GM23338 (cell line): ENCODE measurements at regions not wholly inside any gene's neighbourhood (a gene's known extent, or its start where the extent isn't known, plus 50 kb on each side); places are given as distances from the start of the nearest gene placed in this dataset.

Experiments
- ATAC-seq: fragments of 200-7000 bp; cut with Tn5 transposase; 3 replicates; pipeline ENCODE4 v1.9.1; 2020
- DNase-seq: peaks from one replicate; pipeline ENCODE4 v3.0.0-alpha.2; 2015; ENCODE audit warnings: low spot score
- H2AFZ ChIP-seq: fragments of 200-600 bp; sonication (generic); 2 replicates; pipeline ENCODE4 v1.8.0; 2016; ENCODE audit warnings: antibody characterized with exemption, mild to moderate bottlenecking, moderate library complexity
- H3F3A ChIP-seq: fragments of 200-600 bp; sonication (generic); replicated peaks from 2 replicates; pipeline ENCODE4 v1.8.0; 2017; ENCODE audit warnings: antibody characterized with exemption, mixed run types, low read depth
- H3K27ac ChIP-seq: fragments of 200-600 bp; sonication (generic); 2 replicates; pipeline ENCODE4 v1.6.1; 2016; ENCODE audit warnings: low read depth
- H3K27me3 ChIP-seq: fragments of 200-600 bp; sonication (generic); 2 replicates; pipeline ENCODE4 v1.8.0; 2016; ENCODE audit warnings: mild to moderate bottlenecking, mixed run types, moderate library complexity; ENCODE audit not compliant: insufficient read depth
- H3K36me3 ChIP-seq: fragments of 200-600 bp; sonication (generic); 2 replicates; pipeline ENCODE4 v1.8.0; 2016; ENCODE audit warnings: mild to moderate bottlenecking; ENCODE audit not compliant: insufficient read depth
- H3K4me1 ChIP-seq: fragments of 200-600 bp; sonication (generic); 2 replicates; pipeline ENCODE4 v1.8.0; 2016; ENCODE audit warnings: mild to moderate bottlenecking, moderate library complexity; ENCODE audit not compliant: insufficient read depth
- H3K4me2 ChIP-seq: fragments of 200-600 bp; sonication (generic); 2 replicates; pipeline ENCODE4 v1.7.1; 2017; ENCODE audit warnings: mixed run types
- H3K4me3 ChIP-seq: fragments of 200-600 bp; sonication (generic); 2 replicates; pipeline ENCODE4 v1.6.1; 2016; ENCODE audit warnings: mixed run types
- H3K79me2 ChIP-seq: fragments of 200-600 bp; sonication (generic); replicated peaks from 2 replicates; pipeline ENCODE4 v1.8.0; 2017; ENCODE audit warnings: mild to moderate bottlenecking; ENCODE audit not compliant: insufficient read depth
- H3K9me2 ChIP-seq: fragments of 200-600 bp; sonication (generic); 2 replicates; pipeline ENCODE4 v1.8.0; 2017; ENCODE audit not compliant: insufficient read depth
- H4K20me1 ChIP-seq: fragments of 200-600 bp; sonication (generic); replicated peaks from 2 replicates; pipeline ENCODE4 v1.8.0; 2017; ENCODE audit warnings: mild to moderate bottlenecking; ENCODE audit not compliant: insufficient read depth
- H3K27ac Mint-ChIP-seq: 2 replicates; pipeline ENCODE4 v1.8.0; 2020; ENCODE audit warnings: inconsistent platforms, mild to moderate bottlenecking, moderate library complexity, mixed read lengths
- H3K27me3 Mint-ChIP-seq: 3 replicates; pipeline ENCODE4 v1.8.0; 2022; ENCODE audit warnings: low read depth, mild to moderate bottlenecking, moderate library complexity, mixed read lengths, inconsistent platforms; ENCODE audit not compliant: insufficient read depth, poor library complexity
- H3K36me3 Mint-ChIP-seq: 3 replicates; pipeline ENCODE4 v1.8.0; 2021; ENCODE audit warnings: low read depth, mild to moderate bottlenecking, inconsistent platforms, moderate library complexity, mixed read lengths
- H3K4me1 Mint-ChIP-seq: 3 replicates; pipeline ENCODE4 v1.8.0; 2020; ENCODE audit warnings: mild to moderate bottlenecking, inconsistent platforms, mixed read lengths
- H3K4me3 Mint-ChIP-seq: 3 replicates; pipeline ENCODE4 v1.8.0; 2021; ENCODE audit warnings: moderate library complexity, mild to moderate bottlenecking, inconsistent platforms, mixed read lengths
- H3K9me3 Mint-ChIP-seq: 3 replicates; pipeline ENCODE4 v1.8.0; 2020; ENCODE audit warnings: moderate library complexity, mild to moderate bottlenecking, inconsistent platforms, mixed read lengths
- CREB1 ChIP-seq: fragments of 250-450 bp; sonication (Bioruptor Pico); IDR thresholded peaks from 2 replicates; pipeline ENCODE4 v1.5.0; 2020; ENCODE audit warnings: low read depth, mild to moderate bottlenecking, moderate library complexity
- ETS1 ChIP-seq: IDR thresholded peaks from 2 replicates; pipeline ENCODE4 v1.6.1; 2016; ENCODE audit warnings: antibody characterized with exemption
- EZH2 ChIP-seq: fragments of 200-600 bp; sonication (generic); IDR thresholded peaks from one replicate; pipeline ENCODE4 v1.8.0; 2017; ENCODE audit warnings: antibody characterized with exemption, mild to moderate bottlenecking, low read depth; ENCODE audit not compliant: unreplicated experiment
- EZH2phosphoT487 ChIP-seq: fragments of 200-600 bp; sonication (generic); IDR thresholded peaks from one replicate; pipeline ENCODE4 v1.8.1; 2018; ENCODE audit warnings: antibody characterized with exemption; ENCODE audit not compliant: unreplicated experiment
- JUNB ChIP-seq: IDR thresholded peaks from one replicate; pipeline ENCODE4 v1.6.1; 2016; ENCODE audit warnings: antibody characterized with exemption; ENCODE audit not compliant: unreplicated experiment
- NANOG ChIP-seq: IDR thresholded peaks from 2 replicates; pipeline ENCODE4 v1.6.1; 2016; ENCODE audit warnings: antibody characterized with exemption, borderline replicate concordance
- POLR2AphosphoS5 ChIP-seq: IDR thresholded peaks from 2 replicates; pipeline ENCODE4 v1.6.1; 2016; ENCODE audit warnings: antibody characterized with exemption, low read depth
- REST ChIP-seq: IDR thresholded peaks from one replicate; pipeline ENCODE4 v1.6.1; 2018; ENCODE audit warnings: antibody characterized with exemption; ENCODE audit not compliant: unreplicated experiment
- STAT1 ChIP-seq: IDR thresholded peaks from one replicate; pipeline ENCODE4 v1.6.1; 2016; ENCODE audit warnings: antibody characterized with exemption; ENCODE audit not compliant: unreplicated experiment
- ZNF331 ChIP-seq: fragments of 250-450 bp; sonication (Bioruptor Pico); IDR thresholded peaks from 2 replicates; pipeline ENCODE4 v1.5.0; 2020; ENCODE audit warnings: low read depth, mild to moderate bottlenecking, moderate library complexity
- ZNF462 ChIP-seq: fragments of 250-450 bp; sonication (Bioruptor Pico); IDR thresholded peaks from 2 replicates; pipeline ENCODE4 v1.5.0; 2020; ENCODE audit warnings: mild to moderate bottlenecking, moderate library complexity
- TF ChIP-seq, protein P1 (sequence below), 2 experiments: fragments of 200-600 bp in 1 of 2; sonication (generic) in 1 of 2; conservative IDR thresholded peaks; 2 replicates each; pipeline versions ENCODE4 v1.5.1 to v1.6.1; 2016 to 2017; ENCODE audit warnings: antibody characterized with exemption in 2 of 2, low read depth in 2 of 2, mild to moderate bottlenecking in 2 of 2, moderate library complexity in 1 of 2

- H3K36me3 Mint-ChIP-seq, result no peaks in the 10 kb centered on the region
- no peak for TF ChIP-seq CREB1 (CRISPR knock-in tag)
- no peak for TF ChIP-seq ZNF331
- no peak for TF ChIP-seq EZH2phosphoT487
- TF ChIP-seq STAT1, result no peak
- TF ChIP-seq NANOG, result no peak
- no peak for TF ChIP-seq EZH2
- TF ChIP-seq REST, result no peak
- TF ChIP-seq JUNB, result no peak
- no peak for TF ChIP-seq ZNF462 (CRISPR knock-in tag)
- TF ChIP-seq, protein P1, sequence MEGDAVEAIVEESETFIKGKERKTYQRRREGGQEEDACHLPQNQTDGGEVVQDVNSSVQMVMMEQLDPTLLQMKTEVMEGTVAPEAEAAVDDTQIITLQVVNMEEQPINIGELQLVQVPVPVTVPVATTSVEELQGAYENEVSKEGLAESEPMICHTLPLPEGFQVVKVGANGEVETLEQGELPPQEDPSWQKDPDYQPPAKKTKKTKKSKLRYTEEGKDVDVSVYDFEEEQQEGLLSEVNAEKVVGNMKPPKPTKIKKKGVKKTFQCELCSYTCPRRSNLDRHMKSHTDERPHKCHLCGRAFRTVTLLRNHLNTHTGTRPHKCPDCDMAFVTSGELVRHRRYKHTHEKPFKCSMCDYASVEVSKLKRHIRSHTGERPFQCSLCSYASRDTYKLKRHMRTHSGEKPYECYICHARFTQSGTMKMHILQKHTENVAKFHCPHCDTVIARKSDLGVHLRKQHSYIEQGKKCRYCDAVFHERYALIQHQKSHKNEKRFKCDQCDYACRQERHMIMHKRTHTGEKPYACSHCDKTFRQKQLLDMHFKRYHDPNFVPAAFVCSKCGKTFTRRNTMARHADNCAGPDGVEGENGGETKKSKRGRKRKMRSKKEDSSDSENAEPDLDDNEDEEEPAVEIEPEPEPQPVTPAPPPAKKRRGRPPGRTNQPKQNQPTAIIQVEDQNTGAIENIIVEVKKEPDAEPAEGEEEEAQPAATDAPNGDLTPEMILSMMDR (conservative IDR thresholded peaks at IDR 0.05; ENCODE audit: low read depth in 2 of 2), result no peak
- no peak for TF ChIP-seq ETS1
- TF ChIP-seq POLR2AphosphoS5, result no peak
- DNase-seq, result peak; percentile 25
- peaks cover under 1% of the 10 kb centered on the region; the same call in 1 of the 3 replicates for H3K9me3 Mint-ChIP-seq
- Histone ChIP-seq H3K79me2 (no peaks in the 10 kb centered on the region), H3K4me1 (peaks cover 8% of the 10 kb centered on the region), H3K27ac (no peak overlapping the region), H4K20me1 (no peaks in the 10 kb centered on the region), H3F3A (no peaks in the 10 kb centered on the region), H3K27me3 (no peaks in the 10 kb centered on the region), H3K36me3 (no peaks in the 10 kb centered on the region), H3K9me2 (peaks cover 3% of the 10 kb centered on the region; the same call in 1 of the 2 replicates), H2AFZ (peak overlapping the region; percentile 98), H3K4me3 (no peak overlapping the region), H3K4me2 (0 out of 2 replicates have a peak overlapping the region, but pooled peaks have one; percentile 8)
- peaks cover 26% of the 10 kb centered on the region for H3K4me1 Mint-ChIP-seq
- no peak overlapping the region for H3K4me3 Mint-ChIP-seq
- H3K27ac Mint-ChIP-seq, result no peak overlapping the region
- ATAC-seq, result no peak
- H3K27me3 Mint-ChIP-seq, result no peaks in the 10 kb centered on the region
Observed at GRCh38 chr1:60949154-60949825, 133.1 kb upstream of the NFIA start.
